A204.1 (cell line): ENCODE measurements at regions not wholly inside any gene's neighbourhood (a gene's known extent, or its start where the extent isn't known, plus 50 kb on each side); places are given as distances from the start of the nearest gene placed in this dataset.
"Not testable (repeated sequence)": the region's sequence is repeated elsewhere in the genome, so short reads cannot be mapped to it uniquely, and the experiment has no call there.

Source experiments
- FAIRE-seq: peaks from 2 replicates; lab custom pipeline; 2012; peaks lifted over from hg19 to GRCh38; lab: Jason Lieb, UNC

GRCh38 chr6:14217728-14218518, 100.4 kb downstream of the CD83 start:
- FAIRE-seq: no peak

GRCh38 chr6:14218519-14218800, 100.9 kb downstream of the CD83 start:
- FAIRE-seq: no peak

- FAIRE-seq: no peak
These were observed 104.2 kb downstream of the CD83 start for GRCh38 chr6:14221564-14222279.

DNA sequence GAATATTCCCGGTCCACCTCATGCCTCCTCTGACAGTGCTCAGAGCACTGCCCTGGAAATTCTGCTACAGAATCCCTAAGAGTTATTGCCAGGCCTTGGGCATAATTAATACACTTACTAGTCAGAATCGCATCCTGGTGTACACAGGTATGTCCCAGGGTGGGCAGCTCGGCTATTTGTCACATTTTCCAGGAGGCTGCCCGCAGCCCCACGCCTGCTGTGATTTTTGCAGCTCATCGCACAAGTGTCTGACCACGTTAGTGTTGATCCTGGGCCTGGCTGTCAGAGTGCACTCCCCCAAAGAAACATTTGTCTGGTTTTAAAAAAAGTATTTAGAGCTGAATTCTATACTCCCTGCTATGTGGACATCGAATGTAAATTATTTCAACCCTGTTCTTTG, 105.4 kb downstream of the CD83 start:
- no peak for FAIRE-seq

DNA sequence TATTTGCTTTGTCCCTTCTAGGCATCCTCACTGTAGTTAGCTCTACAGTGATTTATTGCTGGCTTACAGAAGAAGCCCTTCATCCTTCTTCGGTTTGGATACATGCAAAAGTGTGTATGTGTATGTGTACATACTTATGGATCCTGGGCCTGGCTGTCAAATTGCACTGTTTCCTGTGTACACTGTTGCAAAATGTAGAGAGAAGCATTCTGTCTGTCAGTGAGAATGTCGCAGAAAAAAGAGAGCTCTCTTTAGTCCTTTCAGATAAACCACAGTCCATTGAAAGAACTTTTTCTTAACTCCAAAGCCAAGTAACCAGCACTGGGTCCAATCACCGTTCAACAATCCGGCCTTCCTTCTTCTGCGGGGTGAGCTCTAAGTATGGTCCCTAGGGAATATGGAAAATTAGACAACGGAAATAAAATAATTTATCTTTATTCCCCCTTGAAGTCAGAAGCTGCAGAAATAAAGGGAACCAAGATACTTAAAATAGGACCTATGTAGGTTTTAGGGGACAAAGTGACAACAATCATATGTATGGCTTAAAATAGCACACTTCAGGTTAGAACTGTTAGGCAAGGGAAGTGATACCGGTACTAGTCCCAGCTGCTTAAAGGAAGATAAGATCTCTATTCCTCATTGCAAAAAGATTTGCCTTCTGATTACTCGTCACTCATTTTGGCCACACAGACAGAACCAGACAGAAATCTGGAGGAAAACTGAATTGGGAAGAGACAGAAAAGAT, 107.0 kb downstream of the CD83 start:
- FAIRE-seq: no peak

DNA sequence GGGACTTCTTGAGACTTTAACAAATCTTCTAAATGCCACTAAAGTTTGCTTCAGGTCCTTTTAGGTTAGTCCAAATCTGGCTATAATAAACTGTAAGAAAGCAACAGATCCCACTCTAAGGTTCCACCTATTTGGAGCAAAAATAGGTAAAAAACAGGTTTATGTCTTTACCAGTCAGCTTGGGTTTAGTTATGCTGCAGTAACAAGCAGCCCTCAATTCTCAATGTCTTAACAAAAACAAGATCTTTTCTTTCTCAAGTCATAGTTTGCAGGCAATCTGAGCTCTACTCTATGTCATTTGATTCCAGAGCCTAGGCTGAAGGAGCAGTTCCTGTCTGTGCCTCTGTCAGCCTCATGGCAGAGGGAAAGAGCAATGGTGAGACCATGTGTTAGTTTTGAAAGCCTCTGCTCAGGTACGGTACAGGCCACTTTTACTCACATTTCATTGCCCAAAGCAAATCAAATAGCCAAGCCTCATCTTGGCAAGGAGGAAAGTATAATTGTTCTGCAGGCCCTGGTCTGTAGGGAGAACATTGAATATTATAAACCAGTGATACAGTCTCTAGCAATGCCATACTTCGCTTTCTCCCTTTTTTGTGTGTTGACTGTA, 108.6 kb downstream of the CD83 start:
- FAIRE-seq: no peak

GRCh38 chr6:14228571-14228970, 111.0 kb downstream of the CD83 start:
- no peak for FAIRE-seq

GRCh38 chr6:14231071-14231483, 113.5 kb downstream of the CD83 start:
- FAIRE-seq: no peak

GRCh38 chr6:14231501-14232280, 114.1 kb downstream of the CD83 start:
- no peak for FAIRE-seq

DNA sequence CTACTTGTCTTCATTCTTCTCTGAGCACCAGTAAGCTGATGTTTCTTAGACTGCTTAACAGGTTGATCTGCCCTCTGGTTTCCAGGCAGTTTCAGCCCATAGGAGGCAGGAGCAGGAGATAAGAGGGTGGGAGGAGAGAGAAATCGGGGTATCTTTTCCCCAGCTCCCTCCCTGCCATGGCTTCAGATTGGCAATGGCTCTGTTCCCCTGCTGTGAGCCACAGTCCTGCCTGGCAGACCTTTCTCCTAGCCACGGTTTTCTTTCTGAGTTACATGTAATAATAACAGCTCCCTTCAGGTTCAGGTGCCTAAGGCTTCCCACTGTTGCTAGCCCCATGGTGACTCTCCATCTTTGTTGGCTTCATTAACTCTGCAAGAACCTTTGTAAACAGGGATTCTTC, 115.3 kb downstream of the CD83 start:
- FAIRE-seq: no peak

DNA sequence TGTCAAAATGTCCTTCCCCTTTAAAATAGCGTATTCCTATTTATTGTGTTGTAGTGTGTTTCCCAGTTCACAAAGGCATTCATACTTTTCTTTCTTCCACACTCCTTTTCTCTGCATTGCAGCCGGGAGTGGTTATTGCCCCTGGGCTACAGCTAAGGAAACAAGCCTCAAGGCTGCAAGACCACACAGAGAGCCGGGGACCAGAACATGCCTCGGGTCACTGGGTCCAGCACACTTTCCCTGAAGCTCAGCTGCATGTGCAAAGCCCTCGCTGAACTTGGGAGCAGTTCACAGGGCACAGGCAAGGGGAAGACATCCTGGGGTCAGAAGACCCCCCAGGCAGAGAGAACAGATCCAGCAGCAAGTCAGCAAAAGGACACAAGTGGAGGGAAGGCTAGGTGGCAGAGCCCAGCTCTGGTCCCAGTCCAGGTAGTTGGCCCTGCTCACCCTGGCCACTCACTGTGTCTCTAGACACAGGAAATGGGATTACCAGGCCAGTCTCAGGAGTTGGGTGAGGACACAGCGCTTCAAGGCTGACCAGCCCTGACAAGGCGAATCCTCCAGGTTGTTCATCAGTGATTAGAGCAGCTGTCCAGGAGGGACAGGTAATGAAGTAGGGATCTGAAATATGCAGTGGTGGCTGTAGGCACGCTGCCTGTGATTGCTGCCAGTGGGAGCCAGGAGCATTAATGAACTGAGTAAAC, 118.2 kb downstream of the CD83 start:
- FAIRE-seq: no peak

GRCh38 chr6:14239097-14239496, 121.5 kb downstream of the CD83 start:
- FAIRE-seq: no peak

- no peak for FAIRE-seq
These were observed 123.0 kb downstream of the CD83 start for GRCh38 chr6:14240411-14241166.

DNA sequence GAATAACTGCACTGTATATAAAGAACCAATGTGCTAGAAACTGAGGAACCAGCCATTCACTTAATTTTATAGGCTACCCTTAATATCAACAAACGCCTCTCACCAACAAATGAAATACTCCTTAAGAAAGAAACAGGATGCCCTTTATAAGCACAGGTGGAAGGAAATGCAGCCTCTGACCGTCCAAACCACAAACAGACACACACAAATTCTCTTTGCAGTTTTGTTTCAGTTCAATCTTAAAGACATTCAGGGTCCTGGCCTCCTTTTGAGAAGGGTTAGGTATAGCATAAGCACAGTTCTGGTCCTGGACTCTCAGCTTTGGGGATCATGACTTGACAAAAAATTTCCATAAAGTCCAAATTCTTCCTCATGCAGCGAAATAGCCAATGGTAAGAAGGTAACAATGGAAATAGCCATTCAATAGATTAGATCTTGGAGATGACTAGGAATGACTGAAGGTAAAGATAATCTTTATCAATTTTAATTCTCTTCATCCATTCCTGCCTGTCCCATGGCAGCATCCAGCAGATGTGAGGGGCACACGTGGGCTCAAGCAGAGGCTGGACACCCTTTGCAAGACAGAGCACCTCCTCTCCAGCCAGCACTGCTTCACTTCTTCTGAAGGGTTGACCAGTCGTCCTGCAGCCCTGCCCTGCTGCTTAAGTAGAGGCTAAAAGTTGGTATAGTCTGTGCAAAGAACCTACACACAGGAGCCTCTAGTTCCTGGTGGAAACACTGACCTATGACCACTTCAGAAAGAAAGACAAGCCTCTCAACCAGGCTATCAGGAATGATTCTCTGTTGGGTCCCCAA, 123.9 kb downstream of the CD83 start:
- FAIRE-seq: no peak

DNA sequence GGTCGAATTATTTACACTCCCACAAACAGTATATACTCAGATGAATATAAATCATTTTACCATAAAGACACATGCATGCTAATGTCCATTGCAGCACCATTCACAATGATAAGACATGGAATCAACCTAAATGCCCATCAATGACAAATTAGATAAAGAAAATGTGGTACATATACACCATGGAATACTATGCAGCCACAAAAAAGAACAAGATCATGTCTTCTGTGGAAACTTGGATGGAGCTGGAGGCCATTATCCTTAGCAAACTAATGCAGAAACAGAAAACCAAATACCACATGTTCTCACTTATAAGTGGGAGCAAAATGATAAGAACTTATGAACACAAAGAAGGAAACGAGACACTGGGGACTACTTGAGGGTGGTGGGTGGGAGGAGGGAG, 125.3 kb downstream of the CD83 start:
- FAIRE-seq: not testable (repeated sequence)

- no peak for FAIRE-seq
These were observed 126.0 kb downstream of the CD83 start for GRCh38 chr6:14243597-14243996.

DNA sequence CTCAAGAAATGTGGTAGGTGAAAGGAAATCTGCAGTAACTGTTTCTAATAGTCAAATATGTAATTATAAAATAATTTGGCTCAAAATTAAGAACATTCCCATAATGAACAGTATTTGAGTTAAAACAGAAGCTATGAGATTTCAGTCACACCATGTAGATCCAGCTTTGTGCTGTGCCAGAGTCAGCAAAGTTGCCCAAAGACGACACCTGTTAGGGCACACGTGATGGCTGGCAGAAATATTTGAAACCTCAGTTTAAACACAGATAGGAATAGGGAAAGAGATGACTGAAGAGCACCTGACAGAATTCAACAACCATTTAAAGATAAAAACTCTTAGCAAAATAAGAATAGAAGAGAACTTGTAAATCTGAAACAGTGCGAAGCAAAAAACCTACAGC, 129.3 kb downstream of the CD83 start:
- no peak for FAIRE-seq

DNA sequence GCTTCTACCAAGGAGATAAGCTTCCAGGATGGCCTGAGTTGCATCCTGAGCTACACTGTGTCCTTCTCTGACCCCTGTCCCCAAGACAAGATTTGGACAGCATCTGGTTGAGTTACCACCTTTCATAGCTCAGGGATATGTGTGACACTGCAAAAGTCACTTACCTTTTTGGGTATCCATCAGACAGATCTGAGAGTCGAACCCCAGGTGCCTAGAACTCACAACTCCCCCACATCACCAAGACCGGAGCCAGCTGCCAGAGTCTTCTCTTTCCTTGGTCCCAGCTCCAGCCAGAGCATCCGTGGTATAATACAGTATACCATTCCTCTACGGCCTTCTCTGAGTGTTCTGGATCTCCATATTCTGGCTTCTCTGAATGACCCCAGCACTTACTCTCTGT, 133.0 kb downstream of the CD83 start:
- no peak for FAIRE-seq

- FAIRE-seq: no peak
These were observed 134.8 kb downstream of the CD83 start for GRCh38 chr6:14252271-14252850.
